Fibroblast of gingiva (primary cell): ENCODE measurements at regions not wholly inside any gene's neighbourhood (a gene's known extent, or its start where the extent isn't known, plus 50 kb on each side); places are given as distances from the start of the nearest gene placed in this dataset.
A peak's percentile ranks its signal among the peaks of the same experiment; 100 is the strongest.

Experiments
- DNase-seq: peaks from one replicate; pipeline ENCODE4 v3.0.0-alpha.2; 2011; ENCODE audit warnings: low read depth

- DNase-seq = no peak
Observed at GRCh38 chr2:64317707-64318475, 136.1 kb upstream of the LGALSL start.

DNA sequence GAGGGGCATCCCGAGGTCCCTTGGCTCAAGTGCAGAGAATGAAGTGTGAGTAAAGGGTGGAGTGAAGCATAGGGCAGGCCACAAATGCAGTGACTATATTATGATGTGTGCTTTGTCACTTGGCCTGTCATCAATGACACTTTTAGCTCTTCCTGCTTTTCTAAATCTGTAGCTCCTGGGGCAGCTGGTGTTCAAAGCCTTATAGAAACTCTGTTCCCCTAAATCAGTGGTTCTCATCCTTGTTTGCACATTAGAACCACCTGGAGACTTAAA is 135.6 kb upstream of the LGALSL start:
- no peak for DNase-seq

DNA sequence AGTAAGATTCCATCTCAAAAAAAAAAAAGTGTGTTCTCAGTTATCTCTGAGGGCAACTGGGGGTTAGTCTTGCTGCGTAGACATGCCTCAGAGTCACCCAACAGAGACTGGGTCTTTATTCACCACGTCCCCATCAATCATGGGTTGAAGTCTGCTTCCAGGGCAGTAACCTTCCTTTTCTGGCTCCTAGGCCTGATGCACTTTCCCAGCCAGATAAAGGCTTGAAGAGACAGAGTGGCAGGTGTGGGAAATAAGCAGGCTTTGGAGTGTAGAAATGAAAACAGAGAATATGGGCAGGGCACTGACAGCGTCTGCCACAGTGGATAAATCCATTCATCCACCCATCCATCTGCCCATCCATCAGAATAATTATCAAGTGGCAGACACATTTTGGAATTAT is 134.1 kb upstream of the LGALSL start:
- DNase-seq = no peak

- no peak for DNase-seq
Observed at GRCh38 chr2:64322433-64322832, 131.5 kb upstream of the LGALSL start.

- no peak for DNase-seq
Observed at GRCh38 chr2:64323197-64323596, 130.8 kb upstream of the LGALSL start.

- no peak for DNase-seq
Observed at GRCh38 chr2:64324746-64325410, 129.1 kb upstream of the LGALSL start.

DNA sequence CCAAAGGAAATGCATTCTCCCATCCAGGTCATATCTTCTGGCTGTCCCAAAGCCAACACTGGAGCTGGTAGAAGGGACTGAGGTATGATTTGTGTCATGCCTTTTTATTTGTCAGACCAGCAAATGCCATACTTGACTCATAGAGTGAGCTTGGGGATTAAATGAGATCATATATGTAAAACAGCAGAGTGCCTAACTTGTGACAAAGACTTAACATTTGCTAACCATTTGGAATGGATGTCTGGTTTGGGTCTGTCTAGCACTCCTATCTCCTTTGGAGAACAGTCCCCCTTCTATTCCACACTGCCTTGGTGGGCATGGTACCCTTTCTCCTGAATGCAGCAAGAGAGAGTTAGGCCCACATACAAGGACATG is 128.5 kb upstream of the LGALSL start:
- DNase-seq = no peak

GRCh38 chr2:64325852-64326577 is 127.9 kb upstream of the LGALSL start:
- DNase-seq = no peak

GRCh38 chr2:64326578-64327050 is 127.3 kb upstream of the LGALSL start:
- no peak for DNase-seq

DNA sequence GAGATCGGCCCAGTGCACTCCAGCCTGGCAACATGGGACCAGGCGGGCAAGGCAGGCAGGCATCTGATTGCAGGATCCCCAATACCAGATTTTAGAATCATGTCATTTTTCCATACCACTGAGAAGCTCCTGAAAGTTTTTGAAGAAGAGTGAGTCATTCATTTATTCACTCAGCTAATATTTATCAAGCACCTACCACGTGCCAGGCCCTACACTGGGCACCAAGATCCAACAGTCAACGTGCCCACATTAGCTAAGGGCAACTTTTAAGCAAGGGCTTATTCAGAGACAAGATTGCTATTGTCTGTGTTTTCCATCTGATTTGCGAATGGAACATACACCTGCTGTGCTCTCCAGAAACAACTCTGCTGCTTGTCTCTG is 126.8 kb upstream of the LGALSL start:
- no peak for DNase-seq

- no peak for DNase-seq
Observed at GRCh38 chr2:64327510-64328414, 126.2 kb upstream of the LGALSL start.

- no peak for DNase-seq
Observed at GRCh38 chr2:64328415-64328722, 125.6 kb upstream of the LGALSL start.

- no peak for DNase-seq
Observed at GRCh38 chr2:64328756-64329155, 125.2 kb upstream of the LGALSL start.

DNA sequence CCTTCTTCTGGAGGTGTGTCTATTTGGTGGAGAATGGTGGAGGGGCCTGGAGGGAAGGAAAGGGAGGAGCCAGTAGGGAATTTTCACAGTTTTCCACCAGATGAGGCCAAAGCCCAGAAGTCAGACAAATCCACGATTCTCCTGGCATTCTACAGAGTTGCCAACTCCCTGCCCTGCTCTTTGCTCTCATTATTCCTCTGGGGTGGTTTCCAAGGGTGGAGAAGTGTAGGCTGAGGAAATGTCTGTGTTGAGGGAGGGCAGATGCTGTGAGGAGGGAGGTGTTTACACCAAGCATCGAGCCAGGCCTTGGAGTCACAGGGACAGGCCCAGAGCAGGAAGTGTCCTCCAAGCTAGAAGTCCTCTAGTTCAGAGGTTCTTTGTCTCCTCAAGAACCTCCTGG is 124.1 kb upstream of the LGALSL start:
- peak; percentile 60 for DNase-seq

DNA sequence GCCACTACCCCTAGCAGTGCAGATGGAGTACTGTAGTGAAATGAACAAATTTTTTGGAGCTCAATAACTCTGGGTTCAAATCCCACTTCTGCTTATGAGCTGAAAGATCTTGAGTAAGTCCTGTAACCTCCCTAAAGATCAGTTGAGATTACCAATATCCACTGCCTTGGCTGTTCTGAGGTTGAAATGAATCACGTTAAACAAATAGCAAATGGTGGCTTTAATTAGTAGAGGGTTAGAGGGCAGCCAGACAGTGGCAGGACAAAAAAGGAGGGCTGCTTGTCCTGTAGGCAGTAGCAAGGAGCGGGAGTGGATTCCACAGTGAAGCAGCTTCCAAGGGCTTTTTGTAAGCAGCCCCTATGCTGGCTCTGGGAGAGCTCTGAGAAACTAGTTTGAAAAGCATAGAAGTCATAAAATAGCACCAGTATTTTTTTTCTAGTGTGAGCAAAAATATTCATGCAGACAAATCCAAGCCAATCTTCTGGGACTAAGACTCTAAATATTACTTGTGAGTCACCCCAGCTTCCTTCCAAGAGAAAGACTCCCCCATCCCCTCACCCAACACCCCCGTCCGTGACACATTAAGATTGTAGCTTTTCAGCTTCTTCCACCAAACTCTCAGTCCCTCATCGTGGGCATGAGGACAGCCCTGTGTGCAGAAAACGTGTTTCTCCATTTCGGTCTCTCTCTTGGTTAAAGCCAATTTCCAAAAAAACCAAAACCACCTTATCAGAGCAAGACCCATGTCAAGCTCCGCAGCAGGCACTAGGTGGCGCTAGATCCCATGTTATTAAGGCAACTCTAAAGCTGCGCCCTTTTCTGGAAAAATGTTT is 123.5 kb upstream of the LGALSL start:
- DNase-seq = peak; percentile 79

DNA sequence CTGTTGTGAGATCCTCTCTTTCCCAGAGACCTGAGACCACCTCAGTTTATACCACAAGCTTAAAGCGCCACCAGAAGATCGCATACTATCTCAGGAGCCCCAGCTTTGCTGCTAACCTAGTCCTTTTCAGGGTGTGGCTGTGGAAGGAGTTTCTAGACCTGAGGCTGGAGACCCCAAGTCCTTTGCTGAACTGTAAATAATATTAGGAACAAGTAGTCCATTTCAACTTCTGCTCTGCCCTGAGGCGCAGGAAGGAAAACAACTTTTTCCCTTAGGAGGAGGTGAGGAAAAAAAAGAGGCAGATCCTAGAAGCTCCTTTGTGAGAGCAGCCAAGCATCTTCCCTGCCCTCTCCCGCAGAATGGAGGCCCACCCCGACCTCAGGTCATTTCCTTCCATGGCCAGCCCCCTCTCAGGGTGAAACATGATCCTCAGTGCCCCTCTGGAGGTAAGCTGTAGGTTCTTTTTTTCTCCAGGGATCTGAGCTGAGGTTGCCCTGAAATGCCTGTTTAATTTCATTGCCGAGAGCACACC is 122.8 kb upstream of the LGALSL start:
- no peak for DNase-seq

GRCh38 chr2:64331849-64332699 is 121.9 kb upstream of the LGALSL start:
- peak; percentile 64 for DNase-seq

DNA sequence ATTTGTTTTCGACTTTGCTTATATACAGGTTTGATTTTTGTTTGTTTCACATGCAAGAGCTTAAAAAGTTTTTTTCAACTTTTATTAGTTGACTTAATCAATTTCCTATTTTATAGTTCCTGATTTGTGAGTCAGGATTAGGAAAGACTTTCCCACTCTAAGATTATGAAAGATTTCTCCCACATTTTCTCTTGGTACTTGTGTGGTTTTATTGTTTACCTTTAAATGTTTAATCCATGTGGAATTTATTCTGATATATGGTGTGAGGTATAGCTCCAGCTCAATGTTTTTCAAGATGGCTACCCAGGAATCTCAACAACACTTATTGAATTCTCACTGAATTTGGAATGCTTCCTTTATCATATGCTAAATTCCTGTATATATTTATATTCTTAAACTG is 117.8 kb upstream of the LGALSL start:
- DNase-seq = no peak

GRCh38 chr2:64337314-64337713 is 116.6 kb upstream of the LGALSL start:
- DNase-seq = no peak

DNA sequence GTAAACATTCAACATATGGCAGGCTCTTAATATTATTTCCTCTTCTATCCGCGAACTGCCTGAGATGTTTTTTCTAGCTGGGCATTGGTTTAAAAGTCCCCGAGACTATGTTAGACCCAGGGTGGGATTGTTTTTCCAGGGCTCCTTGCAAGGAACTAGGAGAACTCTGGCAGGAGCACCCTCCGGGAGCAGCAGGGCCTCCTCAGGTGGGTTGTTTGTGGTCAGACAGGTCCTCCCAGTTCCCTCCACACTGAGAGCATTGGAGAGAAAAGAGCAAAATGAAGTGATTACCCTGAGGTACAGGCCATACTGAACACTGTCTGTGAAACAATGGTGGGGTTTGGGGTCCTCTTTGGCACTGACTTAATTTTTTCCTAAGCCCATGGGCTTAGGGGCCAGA is 115.9 kb upstream of the LGALSL start:
- DNase-seq = no peak
